Ectodermal cell (in vitro differentiated cells): ENCODE measurements at regions not wholly inside any gene's neighbourhood (a gene's known extent, or its start where the extent isn't known, plus 50 kb on each side); places are given as distances from the start of the nearest gene placed in this dataset.

Source experiments
- H3K27ac ChIP-seq: 2 replicates; pipeline ENCODE4 v1.7.0; 2013; ENCODE audit warnings: mild to moderate bottlenecking, low read depth, low read length; ENCODE audit not compliant: insufficient read depth, poor library complexity, severe bottlenecking
- H3K27me3 ChIP-seq: 2 replicates; pipeline ENCODE4 v1.7.0; 2013; ENCODE audit warnings: mild to moderate bottlenecking, low read length; ENCODE audit not compliant: insufficient read depth, control insufficient read depth, poor library complexity, severe bottlenecking
- H3K36me3 ChIP-seq: one replicate; pipeline ENCODE4 v1.7.0; 2013; ENCODE audit warnings: low read length; ENCODE audit not compliant: control insufficient read depth, insufficient read depth
- H3K4me1 ChIP-seq: one replicate; pipeline ENCODE4 v1.7.0; 2013; ENCODE audit warnings: low read length; ENCODE audit not compliant: control insufficient read depth, insufficient read depth
- H3K4me3 ChIP-seq: 2 replicates; pipeline ENCODE4 v1.7.0; 2013; ENCODE audit warnings: low read depth, low read length, control low read depth; ENCODE audit not compliant: insufficient read depth
- H3K9me3 ChIP-seq: 2 replicates; pipeline ENCODE4 v1.7.0; 2013; ENCODE audit warnings: mild to moderate bottlenecking, low read length, moderate library complexity; ENCODE audit not compliant: control insufficient read depth
- WGBS, 2 experiments: methylation state at CpG; one replicate each; pipeline ENCODE4 v1.1.7; 2013; ENCODE audit warnings: missing lambda C conversion rate in 2 of 2; 5-methylcytosine and 5-hydroxymethylcytosine counted together

- Histone ChIP-seq H3K27me3 (no peaks in the 10 kb centered on the region), H3K9me3 (no peaks in the 10 kb centered on the region), H3K4me1 (no peaks in the 10 kb centered on the region), H3K27ac (no peak overlapping the region), H3K36me3 (no peaks in the 10 kb centered on the region), H3K4me3 (no peak overlapping the region)
- WGBS, 2 experiments = 74 to 75% methylated on average over 2 to 3 of the region's 3 CpGs
Observed at GRCh38 chr4:125832161-125832560, 517.4 kb downstream of the FAT4 start.

GRCh38 chr4:125836597-125837195, 521.9 kb downstream of the FAT4 start:
- 86% methylated on average over 4 of the region's 4 CpGs for WGBS, 2 experiments
- H3K9me3 ChIP-seq = no peaks in the 10 kb centered on the region
- H3K4me3 ChIP-seq = no peak overlapping the region
- H3K27me3 ChIP-seq = no peaks in the 10 kb centered on the region
- no peaks in the 10 kb centered on the region for H3K36me3 ChIP-seq
- H3K27ac ChIP-seq = no peak overlapping the region
- H3K4me1 ChIP-seq = no peaks in the 10 kb centered on the region

GRCh38 chr4:125837493-125838201, 522.9 kb downstream of the FAT4 start:
- no peaks in the 10 kb centered on the region for H3K9me3 ChIP-seq
- no peaks in the 10 kb centered on the region for H3K4me1 ChIP-seq
- no peak overlapping the region for H3K27ac ChIP-seq
- no peaks in the 10 kb centered on the region for H3K36me3 ChIP-seq
- WGBS, 2 experiments = 83 to 100% methylated on average over 1 to 3 of the region's 3 CpGs
- H3K4me3 ChIP-seq = no peak overlapping the region
- H3K27me3 ChIP-seq = no peaks in the 10 kb centered on the region

- Histone ChIP-seq H3K27ac (no peak overlapping the region), H3K36me3 (no peaks in the 10 kb centered on the region), H3K4me1 (no peaks in the 10 kb centered on the region), H3K4me3 (no peak overlapping the region), H3K27me3 (no peaks in the 10 kb centered on the region), H3K9me3 (no peaks in the 10 kb centered on the region)
- WGBS, 2 experiments = 83 to 93% methylated on average over 4 of the region's 6 CpGs
Observed at GRCh38 chr4:125838202-125838601, 523.4 kb downstream of the FAT4 start.

- Histone ChIP-seq H3K4me3 (no peak overlapping the region), H3K4me1 (no peaks in the 10 kb centered on the region), H3K9me3 (no peaks in the 10 kb centered on the region), H3K27ac (no peak overlapping the region), H3K27me3 (no peaks in the 10 kb centered on the region), H3K36me3 (no peaks in the 10 kb centered on the region)
Observed at GRCh38 chr4:125838924-125839323, 524.2 kb downstream of the FAT4 start.

- H3K4me3 ChIP-seq = no peak overlapping the region
- H3K27ac ChIP-seq = no peak overlapping the region
- H3K9me3 ChIP-seq = no peaks in the 10 kb centered on the region
- no peaks in the 10 kb centered on the region for H3K4me1 ChIP-seq
- H3K27me3 ChIP-seq = no peaks in the 10 kb centered on the region
- H3K36me3 ChIP-seq = no peaks in the 10 kb centered on the region
Observed at GRCh38 chr4:125843947-125844346, 529.2 kb downstream of the FAT4 start.

GRCh38 chr4:125847518-125847917, 532.8 kb downstream of the FAT4 start:
- H3K27me3 ChIP-seq = no peaks in the 10 kb centered on the region
- no peak overlapping the region for H3K27ac ChIP-seq
- no peaks in the 10 kb centered on the region for H3K36me3 ChIP-seq
- H3K9me3 ChIP-seq = no peaks in the 10 kb centered on the region
- WGBS, 2 experiments = 93 to 98% methylated on average over 3 of the region's 3 CpGs
- H3K4me1 ChIP-seq = no peaks in the 10 kb centered on the region
- no peak overlapping the region for H3K4me3 ChIP-seq

GRCh38 chr4:125849869-125850268, 535.1 kb downstream of the FAT4 start:
- H3K27ac ChIP-seq = no peak overlapping the region
- H3K4me1 ChIP-seq = no peaks in the 10 kb centered on the region
- no peaks in the 10 kb centered on the region for H3K36me3 ChIP-seq
- no peaks in the 10 kb centered on the region for H3K9me3 ChIP-seq
- no peak overlapping the region for H3K4me3 ChIP-seq
- no peaks in the 10 kb centered on the region for H3K27me3 ChIP-seq

GRCh38 chr4:125891597-125892258, 577.0 kb downstream of the FAT4 start:
- WGBS, 2 experiments = 95 to 96% methylated on average over 4 of the region's 4 CpGs
- Histone ChIP-seq H3K27me3 (no peaks in the 10 kb centered on the region), H3K9me3 (no peaks in the 10 kb centered on the region), H3K4me3 (no peak overlapping the region), H3K4me1 (no peaks in the 10 kb centered on the region), H3K27ac (no peak overlapping the region), H3K36me3 (no peaks in the 10 kb centered on the region)

GRCh38 chr4:125904802-125905201, 590.0 kb downstream of the FAT4 start:
- Histone ChIP-seq H3K9me3 (no peaks in the 10 kb centered on the region), H3K27me3 (no peaks in the 10 kb centered on the region), H3K4me1 (no peaks in the 10 kb centered on the region), H3K4me3 (no peak overlapping the region), H3K36me3 (no peaks in the 10 kb centered on the region), H3K27ac (no peak overlapping the region)
- WGBS, 2 experiments = 100% methylated on average over 1 of the region's 1 CpG
